ENCODE measurements at regions not wholly inside any gene's neighbourhood (a gene's known extent, or its start where the extent isn't known, plus 50 kb on each side); places are given as distances from the start of the nearest gene placed in this dataset.
"Not testable (repeated sequence)": the region's sequence is repeated elsewhere in the genome, so short reads cannot be mapped to it uniquely, and the experiment has no call there.

DNA sequence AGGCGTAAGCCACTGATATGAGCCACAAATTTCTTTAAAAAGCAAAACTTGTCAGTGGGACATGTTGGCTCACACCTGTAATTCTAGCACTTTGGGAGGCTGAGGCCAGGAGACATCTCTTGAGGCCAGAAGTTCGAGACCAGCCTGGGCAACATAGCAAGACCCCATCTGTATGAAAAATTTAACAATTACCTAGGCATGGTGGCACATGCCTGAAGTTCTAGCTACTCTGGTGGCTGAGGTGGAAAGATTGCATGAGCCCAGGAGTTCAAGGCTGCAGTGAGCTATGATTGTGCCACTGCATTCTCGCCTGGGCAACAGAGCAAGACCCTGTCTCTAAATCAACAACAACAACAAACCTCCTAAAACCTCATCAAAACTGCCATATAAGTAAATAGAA is 147.6 kb upstream of the BARHL2 start:
- DNase-seq (ENCODE audit: low read depth in 2 of 2) = no peak

GRCh38 chr1:90862782-90863181 is 145.7 kb upstream of the BARHL2 start:
- no peak for DNase-seq (ENCODE audit: low read depth in 2 of 2)

GRCh38 chr1:90861421-90861820 is 144.3 kb upstream of the BARHL2 start:
- not testable (repeated sequence) for DNase-seq (ENCODE audit: low read depth in 2 of 2)

GRCh38 chr1:90856463-90857007 is 139.4 kb upstream of the BARHL2 start:
- DNase-seq (ENCODE audit: low read depth in 2 of 2) = no peak

GRCh38 chr1:90854397-90854924 is 137.4 kb upstream of the BARHL2 start:
- DNase-seq (ENCODE audit: low read depth in 2 of 2) = no peak

GRCh38 chr1:90851711-90852050 is 134.6 kb upstream of the BARHL2 start:
- DNase-seq (ENCODE audit: low read depth in 2 of 2) = no peak

- peak; percentile 7 to 68 for DNase-seq (ENCODE audit: low read depth in 2 of 2)
Observed at GRCh38 chr1:90850898-90851710, 134.0 kb upstream of the BARHL2 start.

DNA sequence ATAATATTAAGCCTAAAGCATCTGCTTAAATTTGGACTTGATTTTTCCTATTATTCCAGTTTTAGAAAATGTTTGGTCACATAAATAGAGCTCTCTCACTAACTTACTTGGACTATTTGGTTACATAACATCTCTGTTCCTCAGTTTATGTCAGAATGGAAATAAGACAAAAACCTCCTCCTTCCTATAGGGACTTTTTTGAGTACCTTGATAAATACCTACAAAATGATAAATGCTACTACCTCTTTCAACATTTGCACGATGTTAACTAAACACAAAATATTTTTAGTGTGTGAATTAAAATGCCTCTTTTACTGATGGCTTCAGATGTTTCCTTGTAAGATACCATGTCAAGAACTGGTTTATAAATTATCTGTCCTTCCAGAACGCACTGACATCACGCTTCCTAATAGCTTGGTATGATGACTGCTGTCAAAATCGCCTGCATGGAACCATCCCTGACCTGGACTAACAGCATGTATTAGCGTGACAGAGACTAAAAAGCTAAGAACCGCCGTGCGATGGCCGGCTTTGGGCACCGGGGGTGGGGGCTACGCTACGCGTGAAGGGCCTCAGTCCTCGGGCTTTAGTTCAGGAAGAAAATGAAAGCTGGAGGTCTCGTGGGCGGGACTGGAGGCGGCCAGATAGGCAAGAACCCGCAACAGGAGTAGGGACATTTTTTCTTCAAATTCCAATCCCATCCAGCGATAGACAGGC is 133.2 kb upstream of the BARHL2 start:
- DNase-seq (ENCODE audit: low read depth in 2 of 2) = peak in 1 of 2 donors; percentile 7

DNA sequence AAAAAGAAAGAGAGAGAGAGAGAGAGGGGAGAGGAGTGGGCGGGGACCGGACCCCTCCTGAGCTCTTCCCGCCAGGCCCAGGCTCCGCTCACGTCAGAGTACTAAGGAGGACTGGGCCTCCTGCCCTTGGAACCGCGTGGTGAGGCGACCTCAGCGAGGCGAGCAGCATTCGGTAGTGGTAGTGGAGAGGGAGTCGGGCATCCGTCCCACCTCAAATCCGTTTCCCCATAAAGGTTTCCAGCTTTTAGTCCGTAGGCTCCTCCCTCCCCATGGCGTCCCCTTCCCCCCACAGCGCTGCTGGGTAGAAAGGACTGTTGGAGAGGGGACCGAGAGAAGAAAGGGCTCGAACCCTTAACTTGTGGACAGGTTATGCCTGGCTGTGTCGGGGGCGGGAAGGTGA is 124.4 kb upstream of the BARHL2 start:
- no peak for DNase-seq (ENCODE audit: low read depth in 2 of 2)

- DNase-seq (ENCODE audit: low read depth in 2 of 2) = no peak
Observed at GRCh38 chr1:90840352-90840751, 123.2 kb upstream of the BARHL2 start.

DNA sequence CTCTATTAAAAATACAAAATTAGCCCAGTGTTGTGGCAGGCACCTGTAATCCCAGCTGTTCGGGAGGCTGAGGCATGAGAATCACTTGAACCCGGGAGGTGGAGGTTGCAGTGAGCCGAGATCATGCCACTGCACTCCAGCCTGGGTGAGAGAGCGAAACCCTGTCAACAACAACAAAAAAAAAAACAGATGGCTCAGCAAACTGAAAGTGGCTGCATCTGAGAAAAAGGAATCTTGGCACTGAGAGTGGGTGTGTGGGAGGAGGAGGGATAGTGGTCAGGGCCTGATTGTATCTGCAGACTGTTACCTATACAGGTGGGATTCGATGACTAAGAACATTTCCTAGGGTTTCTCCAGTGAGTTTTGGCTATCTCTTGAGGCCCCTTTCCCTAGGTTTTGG is 122.2 kb upstream of the BARHL2 start:
- no peak for DNase-seq (ENCODE audit: low read depth in 2 of 2)

- DNase-seq (ENCODE audit: low read depth in 2 of 2) = no peak
Observed at GRCh38 chr1:90838720-90839119, 121.6 kb upstream of the BARHL2 start.

DNA sequence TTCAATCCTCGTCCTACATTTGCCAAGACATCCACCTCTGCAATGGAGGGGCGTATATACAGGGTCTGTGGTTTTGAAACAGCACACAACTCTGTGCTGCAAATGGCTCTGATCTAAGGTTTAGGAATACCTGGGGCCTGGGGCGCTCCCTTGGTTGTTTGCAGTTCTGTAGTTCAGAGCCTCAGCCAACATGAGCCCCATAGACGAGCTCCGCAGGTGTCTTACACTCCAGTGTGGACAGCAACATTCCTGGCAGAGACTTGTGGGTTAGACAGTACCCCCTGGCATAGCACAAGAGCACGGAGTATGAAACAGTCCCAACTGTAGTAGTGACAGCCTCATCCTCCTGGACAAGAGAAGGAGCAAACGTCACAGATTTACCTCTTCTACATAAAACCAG is 120.3 kb upstream of the BARHL2 start:
- no peak for DNase-seq (ENCODE audit: low read depth in 2 of 2)

- DNase-seq (ENCODE audit: low read depth in 2 of 2) = no peak
Observed at GRCh38 chr1:90836345-90836679, 119.2 kb upstream of the BARHL2 start.

GRCh38 chr1:90835661-90836344 is 118.7 kb upstream of the BARHL2 start:
- DNase-seq (ENCODE audit: low read depth in 2 of 2) = no peak

- DNase-seq (ENCODE audit: low read depth in 2 of 2) = no peak
Observed at GRCh38 chr1:90834886-90835660, 118.0 kb upstream of the BARHL2 start.

DNA sequence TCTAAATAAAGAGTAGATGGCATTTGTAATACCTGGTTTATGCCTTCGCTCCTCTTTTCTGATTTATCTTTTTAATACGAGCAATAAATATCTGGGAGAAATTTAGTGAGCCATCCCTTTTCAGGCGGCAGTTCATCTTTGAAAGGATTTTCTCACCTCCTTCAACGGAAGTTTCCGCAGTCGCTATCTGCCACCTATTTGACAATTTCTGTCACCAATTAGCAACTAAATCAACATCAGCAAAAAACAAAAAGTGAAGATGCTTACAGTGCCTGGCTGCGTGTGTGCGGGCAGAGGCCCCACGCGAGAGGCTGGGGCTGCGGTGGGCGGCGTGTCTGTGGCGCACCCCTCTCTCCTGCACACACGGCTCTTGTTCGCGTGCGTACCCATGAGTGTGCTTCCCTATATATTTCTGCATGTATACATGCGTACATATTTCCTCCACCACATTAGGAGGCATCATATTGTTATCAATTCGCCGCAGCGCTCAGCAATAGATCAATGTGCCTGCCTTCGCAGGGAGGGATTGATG is 117.3 kb upstream of the BARHL2 start:
- DNase-seq (ENCODE audit: low read depth in 2 of 2) = no peak

DNA sequence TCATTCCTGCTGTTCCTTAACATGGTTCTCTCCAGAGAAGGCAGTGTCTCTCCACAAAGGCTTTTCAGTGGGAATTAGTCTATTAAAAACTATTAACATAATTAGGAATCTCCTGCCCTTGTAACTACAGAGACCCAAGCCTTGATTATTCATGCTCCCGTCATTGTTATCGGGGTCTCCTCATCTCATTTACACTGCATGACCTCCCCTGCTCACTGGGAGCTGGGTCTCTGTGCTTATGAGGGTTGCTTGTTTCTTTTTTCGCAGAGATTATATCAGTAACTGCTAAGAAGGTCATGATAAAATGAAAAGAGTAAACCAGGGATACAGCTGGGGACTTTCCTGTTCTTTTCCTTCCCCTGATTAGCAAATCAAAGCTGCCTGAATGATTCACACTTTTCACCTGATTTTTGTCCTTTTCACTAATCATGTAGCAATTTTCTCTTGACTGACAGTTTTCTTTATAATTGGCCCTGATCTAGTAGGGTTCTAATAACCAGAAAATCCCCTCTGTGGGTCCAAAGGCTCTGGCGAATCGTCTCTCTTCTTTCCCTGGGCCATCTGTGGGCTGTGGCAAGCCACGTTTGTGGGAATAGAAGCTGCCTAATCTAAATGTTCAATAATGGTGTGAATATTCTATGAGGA is 116.5 kb upstream of the BARHL2 start:
- no peak for DNase-seq (ENCODE audit: low read depth in 2 of 2)

- no peak for DNase-seq (ENCODE audit: low read depth in 2 of 2)
Observed at GRCh38 chr1:90831910-90832309, 114.8 kb upstream of the BARHL2 start.

DNA sequence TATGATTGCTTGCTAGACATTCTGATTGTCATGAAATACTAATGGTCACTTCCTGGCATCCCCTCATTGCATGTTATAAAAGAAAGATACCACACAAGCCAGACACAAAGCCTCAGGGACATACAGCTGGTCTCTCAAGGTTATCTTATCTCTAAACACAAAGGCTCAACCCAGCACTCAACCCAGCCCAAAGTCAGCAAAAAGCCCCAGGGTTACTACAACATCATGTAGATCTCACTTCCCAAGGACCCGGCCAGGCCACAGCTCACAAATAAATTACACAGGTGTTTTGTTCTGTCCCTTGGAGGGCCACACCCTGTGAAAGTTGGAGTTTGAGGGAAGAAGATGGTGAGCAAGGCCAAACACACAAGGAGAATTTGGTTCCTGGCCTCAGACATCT is 109.7 kb upstream of the BARHL2 start:
- no peak for DNase-seq (ENCODE audit: low read depth in 2 of 2)

- no peak for DNase-seq (ENCODE audit: low read depth in 2 of 2)
Observed at GRCh38 chr1:90826024-90826423, 108.9 kb upstream of the BARHL2 start.

All from dermis microvascular lymphatic vessel endothelial cell (primary cell).